Testis (tissue), 2 donors: ENCODE measurements at regions not wholly inside any gene's neighbourhood (a gene's known extent, or its start where the extent isn't known, plus 50 kb on each side); places are given as distances from the start of the nearest gene placed in this dataset.

Experiments used
- CTCF ChIP-seq, 3 experiments: fragments of 450-650 bp in 2 of 3; fragments of 200-600 bp in 1 of 3; sonication (generic) in 1 of 3; IDR thresholded peaks; one replicate each; pipeline ENCODE4 v1.5.1; 2016 to 2019; ENCODE audit warnings: antibody characterized with exemption in 3 of 3, mild to moderate bottlenecking in 2 of 3, moderate library complexity in 1 of 3
- POLR2A ChIP-seq: fragments of 450-650 bp; IDR thresholded peaks from one replicate; pipeline ENCODE4 v1.6.1; 2017; ENCODE audit warnings: antibody characterized with exemption, mild to moderate bottlenecking, moderate library complexity

- TF ChIP-seq CTCF (IDR thresholded peaks at IDR 0.05) (no peak), POLR2A (no peak)
These were observed 549.1 kb upstream of the BOD1L1 start for GRCh38 chr4:14176613-14177012.
